HEK293T (cell line): ENCODE measurements at regions not wholly inside any gene's neighbourhood (a gene's known extent, or its start where the extent isn't known, plus 50 kb on each side); places are given as distances from the start of the nearest gene placed in this dataset.

ENCODE experiments used
- BHLHE40 ChIP-seq: fragments of 450-650 bp; IDR thresholded peaks from 2 replicates; pipeline ENCODE4 v1.6.1; 2016; ENCODE audit warnings: mild to moderate bottlenecking, moderate library complexity, borderline replicate concordance
- CTBP1 ChIP-seq: fragments of 450-650 bp; IDR thresholded peaks from 2 replicates; pipeline ENCODE4 v1.6.1; 2016; ENCODE audit warnings: borderline replicate concordance
- ELF4 ChIP-seq: fragments of 450-650 bp; IDR thresholded peaks from 2 replicates; pipeline ENCODE4 v1.6.1; 2017; ENCODE audit warnings: antibody characterized with exemption
- FOXA1 ChIP-seq: fragments of 450-650 bp; IDR thresholded peaks from 2 replicates; pipeline ENCODE4 v1.6.1; 2016; ENCODE audit warnings: mild to moderate bottlenecking
- FOXK2 ChIP-seq: fragments of 450-650 bp; IDR thresholded peaks from 2 replicates; pipeline ENCODE4 v1.6.1; 2016; ENCODE audit warnings: mild to moderate bottlenecking
- FOXM1 ChIP-seq: fragments of 450-650 bp; IDR thresholded peaks from 2 replicates; pipeline ENCODE4 v1.6.1; 2017; ENCODE audit warnings: mild to moderate bottlenecking, borderline replicate concordance
- HDGF ChIP-seq: fragments of 450-650 bp; IDR thresholded peaks from 2 replicates; pipeline ENCODE4 v1.6.1; 2017; ENCODE audit warnings: antibody characterized with exemption, borderline replicate concordance
- LEF1 ChIP-seq: fragments of 450-650 bp; IDR thresholded peaks from 2 replicates; pipeline ENCODE4 v1.6.1; 2017; ENCODE audit warnings: mild to moderate bottlenecking, borderline replicate concordance
- SP1 ChIP-seq: fragments of 450-650 bp; IDR thresholded peaks from 2 replicates; pipeline ENCODE4 v1.6.1; 2017
- SUZ12 ChIP-seq: fragments of 450-650 bp; IDR thresholded peaks from 2 replicates; pipeline ENCODE4 v1.6.1; 2016; ENCODE audit warnings: mild to moderate bottlenecking

GRCh38 chr16:59991171-59991570, 1257.1 kb upstream of the GOT2 start:
- TF ChIP-seq BHLHE40 = no peak
- no peak for TF ChIP-seq SUZ12
- no peak for TF ChIP-seq FOXA1
- no peak for TF ChIP-seq CTBP1
- no peak for TF ChIP-seq SP1
- no peak for TF ChIP-seq ELF4
- TF ChIP-seq FOXK2 = no peak
- no peak for TF ChIP-seq LEF1
- no peak for TF ChIP-seq HDGF
- no peak for TF ChIP-seq FOXM1
